ENCODE measurements at regions not wholly inside any gene's neighbourhood (a gene's known extent, or its start where the extent isn't known, plus 50 kb on each side); places are given as distances from the start of the nearest gene placed in this dataset.
"Not testable (repeated sequence)": the region's sequence is repeated elsewhere in the genome, so short reads cannot be mapped to it uniquely, and the experiment has no call there.

GRCh38 chr9:63774369-63775091, 1510.5 kb downstream of the FOXD4L5 start:
- H3K9me3 Mint-ChIP-seq (ENCODE audit: low read depth); H3K4me3 Mint-ChIP-seq; H3K36me3 Mint-ChIP-seq; H3K27ac Mint-ChIP-seq; H3K27me3 Mint-ChIP-seq; H3K4me1 Mint-ChIP-seq (ENCODE audit: low read depth): not testable (repeated sequence)

GRCh38 chr9:63762230-63762629, 1522.8 kb downstream of the FOXD4L5 start:
- not testable (repeated sequence) for H3K27ac Mint-ChIP-seq; H3K4me3 Mint-ChIP-seq; H3K36me3 Mint-ChIP-seq; H3K27me3 Mint-ChIP-seq; H3K4me1 Mint-ChIP-seq (ENCODE audit: low read depth); H3K9me3 Mint-ChIP-seq (ENCODE audit: low read depth)

GRCh38 chr9:63729021-63729420, 1556.0 kb downstream of the FOXD4L5 start:
- H3K9me3 Mint-ChIP-seq (ENCODE audit: low read depth); H3K27ac Mint-ChIP-seq; H3K4me3 Mint-ChIP-seq; H3K27me3 Mint-ChIP-seq; H3K36me3 Mint-ChIP-seq; H3K4me1 Mint-ChIP-seq (ENCODE audit: low read depth): not testable (repeated sequence)

- Mint-ChIP-seq H3K4me1 (ENCODE audit: low read depth) (no peaks in the 10 kb centered on the region), H3K27ac (no peak overlapping the region), H3K27me3 (no peaks in the 10 kb centered on the region), H3K4me3 (no peak overlapping the region), H3K36me3 (no peaks in the 10 kb centered on the region), H3K9me3 (ENCODE audit: low read depth) (peaks cover 3% of the 10 kb centered on the region)
Measured at GRCh38 chr9:63728287-63728686, 1556.7 kb downstream of the FOXD4L5 start.

GRCh38 chr9:63708285-63708684, 1576.7 kb downstream of the FOXD4L5 start:
- H3K4me3 Mint-ChIP-seq; H3K9me3 Mint-ChIP-seq (ENCODE audit: low read depth); H3K27me3 Mint-ChIP-seq; H3K36me3 Mint-ChIP-seq; H3K27ac Mint-ChIP-seq; H3K4me1 Mint-ChIP-seq (ENCODE audit: low read depth): not testable (repeated sequence)

- not testable (repeated sequence) for H3K9me3 Mint-ChIP-seq (ENCODE audit: low read depth); H3K4me3 Mint-ChIP-seq; H3K36me3 Mint-ChIP-seq; H3K4me1 Mint-ChIP-seq (ENCODE audit: low read depth); H3K27me3 Mint-ChIP-seq; H3K27ac Mint-ChIP-seq
Measured at GRCh38 chr9:63704456-63704855, 1580.6 kb downstream of the FOXD4L5 start.

GRCh38 chr9:63703670-63704069, 1581.3 kb downstream of the FOXD4L5 start:
- not testable (repeated sequence) for H3K27me3 Mint-ChIP-seq; H3K27ac Mint-ChIP-seq; H3K4me1 Mint-ChIP-seq (ENCODE audit: low read depth); H3K36me3 Mint-ChIP-seq; H3K9me3 Mint-ChIP-seq (ENCODE audit: low read depth); H3K4me3 Mint-ChIP-seq

GRCh38 chr9:63703138-63703665, 1581.8 kb downstream of the FOXD4L5 start:
- not testable (repeated sequence) for H3K9me3 Mint-ChIP-seq (ENCODE audit: low read depth); H3K4me1 Mint-ChIP-seq (ENCODE audit: low read depth); H3K4me3 Mint-ChIP-seq; H3K36me3 Mint-ChIP-seq; H3K27me3 Mint-ChIP-seq; H3K27ac Mint-ChIP-seq
